GM19397 (cell line): ENCODE measurements at regions not wholly inside any gene's neighbourhood (a gene's known extent, or its start where the extent isn't known, plus 50 kb on each side); places are given as distances from the start of the nearest gene placed in this dataset.

Experiments
- ATAC-seq: cut with Tn5 transposase; IDR thresholded peaks from one replicate; pipeline ENCODE4 v1.9.1; 2021; ENCODE audit warnings: mild to moderate bottlenecking, moderate library complexity; ENCODE audit not compliant: unreplicated experiment

GRCh38 chr5:61887271-61887670 is 418.7 kb upstream of the KIF2A start:
- no peak for ATAC-seq

GRCh38 chr5:61894046-61894445 is 412.0 kb upstream of the KIF2A start:
- no peak for ATAC-seq

GRCh38 chr5:61896811-61897210 is 409.2 kb upstream of the KIF2A start:
- no peak for ATAC-seq

- no peak for ATAC-seq
These were observed 408.8 kb upstream of the KIF2A start for GRCh38 chr5:61897251-61897650.

GRCh38 chr5:61901997-61902396 is 404.0 kb upstream of the KIF2A start:
- no peak for ATAC-seq

GRCh38 chr5:61904730-61905129 is 401.3 kb upstream of the KIF2A start:
- ATAC-seq, result no peak

GRCh38 chr5:61905613-61906012 is 400.4 kb upstream of the KIF2A start:
- no peak for ATAC-seq

GRCh38 chr5:61906820-61907219 is 399.2 kb upstream of the KIF2A start:
- ATAC-seq, result no peak

GRCh38 chr5:61907995-61908394 is 398.0 kb upstream of the KIF2A start:
- ATAC-seq, result no peak

GRCh38 chr5:61910771-61911170 is 395.2 kb upstream of the KIF2A start:
- ATAC-seq, result no peak

GRCh38 chr5:61912559-61912958 is 393.4 kb upstream of the KIF2A start:
- ATAC-seq, result no peak

- ATAC-seq, result no peak
These were observed 390.4 kb upstream of the KIF2A start for GRCh38 chr5:61915646-61916045.

- ATAC-seq, result no peak
These were observed 389.1 kb upstream of the KIF2A start for GRCh38 chr5:61916621-61917620.

GRCh38 chr5:61918611-61919010 is 387.4 kb upstream of the KIF2A start:
- ATAC-seq, result no peak

GRCh38 chr5:61919920-61920319 is 386.1 kb upstream of the KIF2A start:
- ATAC-seq, result no peak

- no peak for ATAC-seq
These were observed 381.8 kb upstream of the KIF2A start for GRCh38 chr5:61924251-61924650.

- no peak for ATAC-seq
These were observed 379.1 kb upstream of the KIF2A start for GRCh38 chr5:61926911-61927310.

GRCh38 chr5:61931236-61931635 is 374.8 kb upstream of the KIF2A start:
- no peak for ATAC-seq

GRCh38 chr5:61933787-61934626 is 372.0 kb upstream of the KIF2A start:
- no peak for ATAC-seq

- ATAC-seq, result no peak
These were observed 364.4 kb upstream of the KIF2A start for GRCh38 chr5:61941637-61942036.

- no peak for ATAC-seq
These were observed 363.4 kb upstream of the KIF2A start for GRCh38 chr5:61942462-61943049.
